ENCODE measurements at regions not wholly inside any gene's neighbourhood (a gene's known extent, or its start where the extent isn't known, plus 50 kb on each side); places are given as distances from the start of the nearest gene placed in this dataset.

- Mint-ChIP-seq H3K27me3 (ENCODE audit: low read depth, poor library complexity) (peaks cover 4% of the 10 kb centered on the region), H3K36me3 (ENCODE audit: low read depth) (no peaks in the 10 kb centered on the region), H3K27ac (peak overlapping the region; percentile 95), H3K4me1 (peaks cover 79% of the 10 kb centered on the region), H3K9me3 (no peaks in the 10 kb centered on the region), H3K4me3 (no peak overlapping the region)
- TF ChIP-seq, protein P1, sequence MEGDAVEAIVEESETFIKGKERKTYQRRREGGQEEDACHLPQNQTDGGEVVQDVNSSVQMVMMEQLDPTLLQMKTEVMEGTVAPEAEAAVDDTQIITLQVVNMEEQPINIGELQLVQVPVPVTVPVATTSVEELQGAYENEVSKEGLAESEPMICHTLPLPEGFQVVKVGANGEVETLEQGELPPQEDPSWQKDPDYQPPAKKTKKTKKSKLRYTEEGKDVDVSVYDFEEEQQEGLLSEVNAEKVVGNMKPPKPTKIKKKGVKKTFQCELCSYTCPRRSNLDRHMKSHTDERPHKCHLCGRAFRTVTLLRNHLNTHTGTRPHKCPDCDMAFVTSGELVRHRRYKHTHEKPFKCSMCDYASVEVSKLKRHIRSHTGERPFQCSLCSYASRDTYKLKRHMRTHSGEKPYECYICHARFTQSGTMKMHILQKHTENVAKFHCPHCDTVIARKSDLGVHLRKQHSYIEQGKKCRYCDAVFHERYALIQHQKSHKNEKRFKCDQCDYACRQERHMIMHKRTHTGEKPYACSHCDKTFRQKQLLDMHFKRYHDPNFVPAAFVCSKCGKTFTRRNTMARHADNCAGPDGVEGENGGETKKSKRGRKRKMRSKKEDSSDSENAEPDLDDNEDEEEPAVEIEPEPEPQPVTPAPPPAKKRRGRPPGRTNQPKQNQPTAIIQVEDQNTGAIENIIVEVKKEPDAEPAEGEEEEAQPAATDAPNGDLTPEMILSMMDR (IDR thresholded peaks at IDR 0.05), result no peak
- no peak for DNase-seq
Observed at GRCh38 chr5:116382032-116382873, 192.4 kb downstream of the SEMA6A start.

DNA sequence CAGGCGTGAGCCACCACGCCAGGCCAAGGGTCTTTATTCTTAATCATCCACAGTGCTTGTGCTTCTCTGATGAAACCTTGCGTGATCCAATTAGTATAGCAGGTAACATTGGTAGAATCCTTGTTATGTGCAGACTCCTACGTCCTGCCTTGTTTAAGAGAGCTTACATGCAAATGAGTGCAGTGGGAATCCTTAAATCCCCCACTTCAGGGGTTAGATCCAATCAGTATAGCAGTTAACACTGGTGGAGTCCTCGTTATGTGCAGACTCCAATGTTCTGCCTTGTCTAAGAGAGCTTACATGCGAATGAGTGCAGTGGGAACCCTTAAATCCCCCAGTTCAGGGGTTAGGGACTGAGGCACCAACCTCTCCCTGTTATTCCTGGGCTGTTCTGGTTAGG is 193.4 kb downstream of the SEMA6A start:
- Mint-ChIP-seq H3K4me3 (no peak overlapping the region), H3K36me3 (ENCODE audit: low read depth) (no peaks in the 10 kb centered on the region), H3K4me1 (peaks cover 80% of the 10 kb centered on the region), H3K9me3 (no peaks in the 10 kb centered on the region), H3K27me3 (ENCODE audit: low read depth, poor library complexity) (peaks cover 4% of the 10 kb centered on the region), H3K27ac (no peak overlapping the region)
- TF ChIP-seq, protein P1 (IDR thresholded peaks at IDR 0.05), result no peak
- no peak for DNase-seq

DNA sequence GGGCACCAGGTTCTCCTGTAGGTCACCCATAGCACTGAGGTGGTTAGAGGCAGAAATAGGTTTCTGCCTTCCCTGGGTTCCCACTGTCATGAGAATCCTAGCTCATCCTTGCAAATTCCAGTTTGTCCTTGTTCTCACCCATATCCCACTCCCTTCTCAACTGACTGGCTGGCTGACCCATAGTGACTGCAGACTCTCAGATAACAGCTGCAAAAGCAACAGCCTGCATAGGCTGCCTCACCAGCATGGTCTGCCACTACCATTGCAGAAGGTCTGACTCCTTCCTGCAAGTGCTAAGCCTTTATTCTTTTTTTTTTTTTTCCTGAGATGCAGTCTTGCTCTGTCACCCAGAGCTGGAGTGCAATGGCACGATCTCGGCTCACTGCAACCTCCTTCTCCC is 194.0 kb downstream of the SEMA6A start:
- H3K4me1 Mint-ChIP-seq, result peaks cover 80% of the 10 kb centered on the region
- no peak overlapping the region for H3K4me3 Mint-ChIP-seq
- no peaks in the 10 kb centered on the region for H3K36me3 Mint-ChIP-seq (ENCODE audit: low read depth)
- no peaks in the 10 kb centered on the region for H3K9me3 Mint-ChIP-seq
- TF ChIP-seq, protein P1 (IDR thresholded peaks at IDR 0.05), result no peak
- DNase-seq, result no peak
- no peaks in the 10 kb centered on the region for H3K27me3 Mint-ChIP-seq (ENCODE audit: low read depth, poor library complexity)
- no peak overlapping the region for H3K27ac Mint-ChIP-seq

DNA sequence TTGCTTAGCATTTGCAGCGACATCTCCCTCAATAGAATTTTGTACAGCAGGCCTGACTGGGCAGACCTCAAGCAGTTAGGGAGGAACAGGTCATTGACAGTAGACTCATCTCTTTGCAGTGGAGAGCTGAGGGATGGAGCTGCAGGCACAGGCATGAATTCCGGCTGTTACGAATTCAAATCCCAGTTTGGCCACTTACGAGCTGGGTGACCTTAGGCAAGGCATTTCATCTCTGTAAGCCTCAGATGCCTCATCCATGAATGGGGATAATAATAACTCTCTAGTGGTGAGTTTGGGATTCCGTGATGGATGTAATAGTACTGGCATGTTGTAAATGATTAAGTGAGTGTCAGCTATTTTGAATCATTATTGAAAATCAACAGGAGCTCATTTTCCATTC is 195.3 kb downstream of the SEMA6A start:
- H3K36me3 Mint-ChIP-seq (ENCODE audit: low read depth), result no peaks in the 10 kb centered on the region
- peaks cover 83% of the 10 kb centered on the region for H3K4me1 Mint-ChIP-seq
- H3K27ac Mint-ChIP-seq, result no peak overlapping the region
- no peak for DNase-seq
- no peak overlapping the region for H3K4me3 Mint-ChIP-seq
- H3K27me3 Mint-ChIP-seq (ENCODE audit: low read depth, poor library complexity), result no peaks in the 10 kb centered on the region
- TF ChIP-seq, protein P1 (IDR thresholded peaks at IDR 0.05), result no peak
- H3K9me3 Mint-ChIP-seq, result no peaks in the 10 kb centered on the region

DNA sequence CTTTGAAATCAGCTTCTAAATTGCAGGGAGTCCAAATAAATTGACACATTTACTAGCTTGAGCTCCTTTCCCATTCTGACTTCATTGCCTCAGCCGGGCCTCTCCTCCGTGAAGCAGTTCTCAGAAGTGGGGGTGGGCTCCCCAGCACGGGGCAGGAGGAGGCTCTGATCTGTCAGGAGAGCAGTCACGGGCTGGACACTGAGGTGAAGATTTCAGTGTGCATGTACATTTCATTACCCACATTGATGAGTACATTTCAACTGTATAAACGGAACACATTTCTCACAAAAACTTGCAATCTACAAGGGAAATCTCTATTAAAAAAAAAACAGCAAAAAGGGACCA is 195.9 kb downstream of the SEMA6A start:
- no peaks in the 10 kb centered on the region for H3K9me3 Mint-ChIP-seq
- peaks cover 82% of the 10 kb centered on the region for H3K4me1 Mint-ChIP-seq

More for the DNA sequence above, 195.9 kb downstream of the SEMA6A start:
- TF ChIP-seq, protein P1 (IDR thresholded peaks at IDR 0.05), result no peak
- Mint-ChIP-seq H3K4me3 (peak overlapping the region; percentile 35), H3K27ac (peak overlapping the region; percentile 58), H3K27me3 (ENCODE audit: low read depth, poor library complexity) (no peaks in the 10 kb centered on the region), H3K36me3 (ENCODE audit: low read depth) (peaks cover under 1% of the 10 kb centered on the region)
- DNase-seq, result peak; percentile 23

Measured in nephron progenitor cell (in vitro differentiated cells).